Neural progenitor cell (in vitro differentiated cells): ENCODE measurements at regions not wholly inside any gene's neighbourhood (a gene's known extent, or its start where the extent isn't known, plus 50 kb on each side); places are given as distances from the start of the nearest gene placed in this dataset.

Experiments used
- DNase-seq: peaks from one replicate; pipeline ENCODE4 v3.0.0-alpha.2; 2016; ENCODE audit warnings: low spot score
- H2AFZ ChIP-seq: fragments of 200-600 bp; sonication (generic); replicated peaks from 2 replicates; pipeline ENCODE4 v1.6.1; 2016; ENCODE audit warnings: antibody characterized with exemption
- H3F3A ChIP-seq: fragments of 200-600 bp; sonication (generic); 2 replicates; pipeline ENCODE4 v1.6.1; 2016; ENCODE audit warnings: antibody characterized with exemption, low read depth
- H3K27ac ChIP-seq: fragments of 200-600 bp; sonication (generic); 2 replicates; pipeline ENCODE4 v1.5.1; 2016; ENCODE audit warnings: mild to moderate bottlenecking
- H3K27me3 ChIP-seq: fragments of 200-600 bp; sonication (generic); 2 replicates; pipeline ENCODE4 v1.6.1; 2016; ENCODE audit warnings: mild to moderate bottlenecking, moderate library complexity
- H3K36me3 ChIP-seq: fragments of 200-600 bp; sonication (generic); 2 replicates; pipeline ENCODE4 v1.5.1; 2016
- H3K4me1 ChIP-seq: fragments of 200-600 bp; sonication (generic); 2 replicates; pipeline ENCODE4 v1.6.1; 2016; ENCODE audit warnings: mixed run types
- H3K4me2 ChIP-seq: fragments of 200-600 bp; sonication (generic); 2 replicates; pipeline ENCODE4 v1.6.1; 2016
- H3K4me3 ChIP-seq: fragments of 200-600 bp; sonication (generic); 2 replicates; pipeline ENCODE4 v1.5.1; 2016
- H3K79me2 ChIP-seq: fragments of 200-600 bp; sonication (generic); 2 replicates; pipeline ENCODE4 v1.6.1; 2016; ENCODE audit warnings: low read depth
- H3K9ac ChIP-seq: fragments of 200-600 bp; sonication (generic); 2 replicates; pipeline ENCODE4 v1.6.1; 2016
- H3K9me3 ChIP-seq: fragments of 200-600 bp; sonication (generic); 2 replicates; pipeline ENCODE4 v1.5.1; 2016; ENCODE audit warnings: low read depth
- H4K20me1 ChIP-seq: fragments of 200-600 bp; sonication (generic); 2 replicates; pipeline ENCODE4 v1.6.1; 2016; ENCODE audit warnings: low read depth
- H3K27ac Mint-ChIP-seq: 3 replicates; pipeline ENCODE4 v1.8.0; 2021; ENCODE audit warnings: mixed read lengths
- H3K27me3 Mint-ChIP-seq: 2 replicates; pipeline ENCODE4 v1.8.0; 2022; ENCODE audit warnings: low read depth, mild to moderate bottlenecking, inconsistent platforms, moderate library complexity, mixed read lengths; ENCODE audit not compliant: insufficient read depth
- H3K36me3 Mint-ChIP-seq: 3 replicates; pipeline ENCODE4 v1.8.0; 2021; ENCODE audit warnings: mixed read lengths
- H3K4me1 Mint-ChIP-seq: 3 replicates; pipeline ENCODE4 v1.8.0; 2021; ENCODE audit warnings: mixed read lengths
- H3K4me3 Mint-ChIP-seq: 3 replicates; pipeline ENCODE4 v1.8.0; 2021; ENCODE audit warnings: mild to moderate bottlenecking, moderate library complexity, mixed read lengths
- H3K9me3 Mint-ChIP-seq: 3 replicates; pipeline ENCODE4 v1.8.0; 2020; ENCODE audit warnings: mixed read lengths
- CTCF ChIP-seq: fragments of 200-600 bp; sonication (generic); IDR thresholded peaks from 2 replicates; pipeline ENCODE4 v1.5.1; 2017; ENCODE audit warnings: antibody characterized with exemption, mild to moderate bottlenecking
- EZH2 ChIP-seq: fragments of 200-600 bp; sonication (generic); IDR thresholded peaks from 2 replicates; pipeline ENCODE4 v1.6.1; 2017; ENCODE audit warnings: antibody characterized with exemption, mild to moderate bottlenecking, moderate library complexity
- EZH2phosphoT487 ChIP-seq: fragments of 200-600 bp; sonication (generic); IDR thresholded peaks from 2 replicates; pipeline ENCODE4 v1.6.1; 2017; ENCODE audit warnings: antibody characterized with exemption

GRCh38 chr21:17368748-17369363 lies 144.0 kb upstream of the CXADR start:
- H2AFZ ChIP-seq, result no peak overlapping the region
- no peaks in the 10 kb centered on the region for H3K27me3 ChIP-seq
- Mint-ChIP-seq H3K4me3 (no peak overlapping the region), H3K36me3 (no peaks in the 10 kb centered on the region), H3K27ac (no peak overlapping the region), H3K27me3 (no peaks in the 10 kb centered on the region), H3K9me3 (peaks cover 2% of the 10 kb centered on the region), H3K4me1 (peaks cover 14% of the 10 kb centered on the region)
- H3K79me2 ChIP-seq, result no peaks in the 10 kb centered on the region
- H3F3A ChIP-seq, result no peaks in the 10 kb centered on the region
- H3K36me3 ChIP-seq, result no peaks in the 10 kb centered on the region
- TF ChIP-seq CTCF (no peak), EZH2 (no peak), EZH2phosphoT487 (no peak)
- no peak overlapping the region for H3K4me3 ChIP-seq
- H3K4me2 ChIP-seq, result no peak overlapping the region
- no peak for DNase-seq
- H3K27ac ChIP-seq, result no peak overlapping the region
- no peaks in the 10 kb centered on the region for H4K20me1 ChIP-seq
- H3K4me1 ChIP-seq, result peaks cover 6% of the 10 kb centered on the region
- no peak overlapping the region for H3K9ac ChIP-seq
- no peaks in the 10 kb centered on the region for H3K9me3 ChIP-seq

DNA sequence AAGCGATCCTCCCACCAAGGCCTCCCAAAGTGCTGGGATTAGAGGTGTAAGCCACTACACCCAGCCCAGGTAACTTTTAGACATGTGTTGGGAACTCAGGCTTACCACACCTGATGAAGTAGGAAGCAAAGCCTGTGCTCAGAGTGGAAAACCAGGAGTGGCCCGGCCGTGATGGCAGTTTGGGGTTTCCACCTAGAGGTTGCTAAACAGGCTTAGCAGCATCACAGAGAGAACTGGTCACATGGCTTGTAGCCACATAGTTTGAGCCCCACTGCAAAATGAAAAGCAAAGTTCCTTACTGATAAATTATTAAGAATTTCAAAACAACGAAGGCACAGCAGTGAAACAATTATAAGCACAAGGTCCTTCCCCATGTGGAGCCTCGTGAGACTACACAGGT lies 142.6 kb upstream of the CXADR start:
- no peak overlapping the region for H3K27ac Mint-ChIP-seq

DNA sequence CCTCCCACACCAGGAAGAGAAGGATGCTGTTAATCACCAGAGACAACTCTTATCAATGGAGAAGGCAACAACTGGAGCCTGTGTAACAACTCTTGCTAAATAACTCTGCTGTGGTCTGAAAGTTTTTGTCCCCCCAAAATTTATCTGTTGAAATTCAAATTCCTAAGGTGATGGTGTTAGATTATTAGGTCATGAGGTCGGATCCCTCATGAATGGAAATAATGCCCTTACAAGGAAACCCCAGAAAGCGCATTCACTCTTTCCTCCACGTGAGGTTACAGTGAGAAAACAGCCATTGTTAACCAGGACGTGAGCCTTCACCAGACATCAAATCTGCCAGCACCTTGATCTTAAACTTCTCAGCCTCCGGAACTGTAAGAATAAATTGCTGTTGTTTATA lies 141.9 kb upstream of the CXADR start:
- Histone ChIP-seq H3K4me3 (no peak overlapping the region), H3K79me2 (no peaks in the 10 kb centered on the region), H3K4me1 (peaks cover 6% of the 10 kb centered on the region), H3K4me2 (peak overlapping the region; percentile 5), H3K27ac (no peak overlapping the region), H3F3A (no peaks in the 10 kb centered on the region), H2AFZ (no peak overlapping the region), H3K36me3 (no peaks in the 10 kb centered on the region), H4K20me1 (no peaks in the 10 kb centered on the region), H3K27me3 (no peaks in the 10 kb centered on the region), H3K9ac (no peak overlapping the region), H3K9me3 (no peaks in the 10 kb centered on the region)
- Mint-ChIP-seq H3K4me3 (no peak overlapping the region), H3K36me3 (peaks cover 3% of the 10 kb centered on the region), H3K27ac (peak overlapping the region; percentile 43), H3K9me3 (peaks cover 19% of the 10 kb centered on the region), H3K27me3 (peaks cover 2% of the 10 kb centered on the region), H3K4me1 (peaks cover 18% of the 10 kb centered on the region)
- DNase-seq, result no peak
- no peak for TF ChIP-seq EZH2phosphoT487
- no peak for TF ChIP-seq EZH2
- TF ChIP-seq CTCF, result no peak

More for the DNA sequence above, 142.6 kb upstream of the CXADR start:
- H3K4me3 Mint-ChIP-seq, result no peak overlapping the region
- Histone ChIP-seq H3K36me3 (no peaks in the 10 kb centered on the region), H3K4me1 (peaks cover 6% of the 10 kb centered on the region), H3K4me3 (no peak overlapping the region), H3F3A (no peaks in the 10 kb centered on the region), H3K27me3 (no peaks in the 10 kb centered on the region), H4K20me1 (no peaks in the 10 kb centered on the region), H3K9me3 (no peaks in the 10 kb centered on the region), H3K9ac (no peak overlapping the region), H3K79me2 (no peaks in the 10 kb centered on the region), H3K27ac (no peak overlapping the region), H2AFZ (no peak overlapping the region), H3K4me2 (no peak overlapping the region)
- peaks cover 13% of the 10 kb centered on the region for H3K9me3 Mint-ChIP-seq
- DNase-seq, result no peak
- TF ChIP-seq EZH2phosphoT487, result no peak
- TF ChIP-seq CTCF, result no peak
- TF ChIP-seq EZH2, result no peak
- H3K36me3 Mint-ChIP-seq, result no peaks in the 10 kb centered on the region
- H3K27me3 Mint-ChIP-seq, result no peaks in the 10 kb centered on the region
- H3K4me1 Mint-ChIP-seq, result peaks cover 14% of the 10 kb centered on the region
